ENCODE measurements at regions not wholly inside any gene's neighbourhood (a gene's known extent, or its start where the extent isn't known, plus 50 kb on each side); places are given as distances from the start of the nearest gene placed in this dataset.

DNA sequence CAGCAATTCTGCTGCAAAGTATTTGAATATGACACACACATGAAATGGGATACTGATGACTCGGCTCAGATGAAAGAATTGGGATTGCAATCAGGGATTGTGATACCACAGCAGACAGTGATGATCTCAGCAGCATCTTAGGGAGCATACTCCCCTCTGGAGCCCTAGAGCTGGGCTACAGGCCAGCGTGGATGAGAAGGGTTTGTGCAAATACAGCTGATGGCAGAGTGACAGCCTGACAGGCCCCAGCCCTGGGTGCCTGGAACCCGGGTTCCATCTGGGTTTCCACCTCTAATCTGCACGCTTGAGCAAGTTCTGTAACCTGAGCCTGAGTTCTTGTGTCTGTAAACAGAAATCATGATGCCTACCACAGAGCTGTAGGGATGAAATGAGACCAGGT is 418.0 kb downstream of the LRATD1 start (continued):
- TF ChIP-seq, protein P1, sequence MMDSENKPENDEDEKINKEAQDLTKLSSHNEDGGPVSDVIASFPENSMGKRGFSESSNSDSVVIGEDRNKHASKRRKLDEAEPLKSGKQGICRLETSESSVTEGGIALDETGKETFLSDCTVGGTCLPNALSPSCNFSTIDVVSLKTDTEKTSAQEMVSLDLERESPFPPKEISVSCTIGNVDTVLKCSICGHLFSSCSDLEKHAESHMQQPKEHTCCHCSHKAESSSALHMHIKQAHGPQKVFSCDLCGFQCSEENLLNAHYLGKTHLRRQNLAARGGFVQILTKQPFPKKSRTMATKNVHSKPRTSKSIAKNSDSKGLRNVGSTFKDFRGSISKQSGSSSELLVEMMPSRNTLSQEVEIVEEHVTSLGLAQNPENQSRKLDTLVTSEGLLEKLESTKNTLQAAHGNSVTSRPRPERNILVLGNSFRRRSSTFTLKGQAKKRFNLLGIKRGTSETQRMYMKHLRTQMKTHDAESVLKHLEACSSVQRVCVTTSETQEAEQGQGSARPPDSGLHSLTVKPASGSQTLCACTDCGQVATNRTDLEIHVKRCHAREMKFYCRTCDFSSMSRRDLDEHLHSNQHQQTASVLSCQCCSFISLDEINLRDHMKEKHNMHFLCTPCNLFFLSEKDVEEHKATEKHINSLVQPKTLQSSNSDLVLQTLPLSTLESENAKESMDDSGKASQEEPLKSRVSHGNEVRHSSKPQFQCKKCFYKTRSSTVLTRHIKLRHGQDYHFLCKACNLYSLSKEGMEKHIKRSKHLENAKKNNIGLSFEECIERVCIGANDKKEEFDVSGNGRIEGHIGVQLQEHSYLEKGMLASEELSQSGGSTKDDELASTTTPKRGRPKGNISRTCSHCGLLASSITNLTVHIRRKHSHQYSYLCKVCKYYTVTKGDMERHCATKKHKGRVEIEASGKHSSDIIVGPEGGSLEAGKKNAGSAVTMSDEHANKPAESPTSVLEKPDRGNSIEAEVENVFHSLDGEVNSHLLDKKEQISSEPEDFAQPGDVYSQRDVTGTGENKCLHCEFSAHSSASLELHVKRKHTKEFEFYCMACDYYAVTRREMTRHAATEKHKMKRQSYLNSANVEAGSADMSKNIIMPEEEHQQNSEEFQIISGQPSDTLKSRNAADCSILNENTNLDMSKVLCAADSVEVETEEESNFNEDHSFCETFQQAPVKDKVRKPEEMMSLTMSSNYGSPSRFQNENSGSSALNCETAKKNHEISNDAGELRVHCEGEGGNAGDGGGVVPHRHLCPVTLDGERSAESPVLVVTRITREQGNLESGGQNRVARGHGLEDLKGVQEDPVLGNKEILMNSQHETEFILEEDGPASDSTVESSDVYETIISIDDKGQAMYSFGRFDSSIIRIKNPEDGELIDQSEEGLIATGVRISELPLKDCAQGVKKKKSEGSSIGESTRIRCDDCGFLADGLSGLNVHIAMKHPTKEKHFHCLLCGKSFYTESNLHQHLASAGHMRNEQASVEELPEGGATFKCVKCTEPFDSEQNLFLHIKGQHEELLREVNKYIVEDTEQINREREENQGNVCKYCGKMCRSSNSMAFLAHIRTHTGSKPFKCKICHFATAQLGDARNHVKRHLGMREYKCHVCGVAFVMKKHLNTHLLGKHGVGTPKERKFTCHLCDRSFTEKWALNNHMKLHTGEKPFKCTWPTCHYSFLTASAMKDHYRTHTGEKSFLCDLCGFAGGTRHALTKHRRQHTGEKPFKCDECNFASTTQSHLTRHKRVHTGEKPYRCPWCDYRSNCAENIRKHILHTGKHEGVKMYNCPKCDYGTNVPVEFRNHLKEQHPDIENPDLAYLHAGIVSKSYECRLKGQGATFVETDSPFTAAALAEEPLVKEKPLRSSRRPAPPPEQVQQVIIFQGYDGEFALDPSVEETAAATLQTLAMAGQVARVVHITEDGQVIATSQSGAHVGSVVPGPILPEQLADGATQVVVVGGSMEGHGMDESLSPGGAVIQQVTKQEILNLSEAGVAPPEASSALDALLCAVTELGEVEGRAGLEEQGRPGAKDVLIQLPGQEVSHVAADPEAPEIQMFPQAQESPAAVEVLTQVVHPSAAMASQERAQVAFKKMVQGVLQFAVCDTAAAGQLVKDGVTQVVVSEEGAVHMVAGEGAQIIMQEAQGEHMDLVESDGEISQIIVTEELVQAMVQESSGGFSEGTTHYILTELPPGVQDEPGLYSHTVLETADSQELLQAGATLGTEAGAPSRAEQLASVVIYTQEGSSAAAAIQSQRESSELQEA (IDR thresholded peaks at IDR 0.05; ENCODE audit: low read depth), result no peak
- TF ChIP-seq PML (IDR thresholded peaks at IDR 0.05; ENCODE audit: low read length) (no peak), MEF2A (IDR thresholded peaks at IDR 0.05; ENCODE audit: control insufficient read depth, low read depth, low read length) (no peak), POU5F1 (IDR thresholded peaks at IDR 0.05; ENCODE audit: borderline replicate concordance, low read depth, low read length, partially characterized antibody) (no peak), MCM3 (IDR thresholded peaks at IDR 0.05) (no peak), NFIX (CRISPR knock-in tag; IDR thresholded peaks at IDR 0.05; ENCODE audit: low read depth) (no peak)
- TF ChIP-seq, protein P2, sequence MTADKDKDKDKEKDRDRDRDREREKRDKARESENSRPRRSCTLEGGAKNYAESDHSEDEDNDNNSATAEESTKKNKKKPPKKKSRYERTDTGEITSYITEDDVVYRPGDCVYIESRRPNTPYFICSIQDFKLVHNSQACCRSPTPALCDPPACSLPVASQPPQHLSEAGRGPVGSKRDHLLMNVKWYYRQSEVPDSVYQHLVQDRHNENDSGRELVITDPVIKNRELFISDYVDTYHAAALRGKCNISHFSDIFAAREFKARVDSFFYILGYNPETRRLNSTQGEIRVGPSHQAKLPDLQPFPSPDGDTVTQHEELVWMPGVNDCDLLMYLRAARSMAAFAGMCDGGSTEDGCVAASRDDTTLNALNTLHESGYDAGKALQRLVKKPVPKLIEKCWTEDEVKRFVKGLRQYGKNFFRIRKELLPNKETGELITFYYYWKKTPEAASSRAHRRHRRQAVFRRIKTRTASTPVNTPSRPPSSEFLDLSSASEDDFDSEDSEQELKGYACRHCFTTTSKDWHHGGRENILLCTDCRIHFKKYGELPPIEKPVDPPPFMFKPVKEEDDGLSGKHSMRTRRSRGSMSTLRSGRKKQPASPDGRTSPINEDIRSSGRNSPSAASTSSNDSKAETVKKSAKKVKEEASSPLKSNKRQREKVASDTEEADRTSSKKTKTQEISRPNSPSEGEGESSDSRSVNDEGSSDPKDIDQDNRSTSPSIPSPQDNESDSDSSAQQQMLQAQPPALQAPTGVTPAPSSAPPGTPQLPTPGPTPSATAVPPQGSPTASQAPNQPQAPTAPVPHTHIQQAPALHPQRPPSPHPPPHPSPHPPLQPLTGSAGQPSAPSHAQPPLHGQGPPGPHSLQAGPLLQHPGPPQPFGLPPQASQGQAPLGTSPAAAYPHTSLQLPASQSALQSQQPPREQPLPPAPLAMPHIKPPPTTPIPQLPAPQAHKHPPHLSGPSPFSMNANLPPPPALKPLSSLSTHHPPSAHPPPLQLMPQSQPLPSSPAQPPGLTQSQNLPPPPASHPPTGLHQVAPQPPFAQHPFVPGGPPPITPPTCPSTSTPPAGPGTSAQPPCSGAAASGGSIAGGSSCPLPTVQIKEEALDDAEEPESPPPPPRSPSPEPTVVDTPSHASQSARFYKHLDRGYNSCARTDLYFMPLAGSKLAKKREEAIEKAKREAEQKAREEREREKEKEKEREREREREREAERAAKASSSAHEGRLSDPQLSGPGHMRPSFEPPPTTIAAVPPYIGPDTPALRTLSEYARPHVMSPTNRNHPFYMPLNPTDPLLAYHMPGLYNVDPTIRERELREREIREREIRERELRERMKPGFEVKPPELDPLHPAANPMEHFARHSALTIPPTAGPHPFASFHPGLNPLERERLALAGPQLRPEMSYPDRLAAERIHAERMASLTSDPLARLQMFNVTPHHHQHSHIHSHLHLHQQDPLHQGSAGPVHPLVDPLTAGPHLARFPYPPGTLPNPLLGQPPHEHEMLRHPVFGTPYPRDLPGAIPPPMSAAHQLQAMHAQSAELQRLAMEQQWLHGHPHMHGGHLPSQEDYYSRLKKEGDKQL (CRISPR knock-in tag; IDR thresholded peaks at IDR 0.05; ENCODE audit: borderline replicate concordance), result no peak

Measured in K562 (cell line).